Ovary (tissue), 7 donors: ENCODE measurements at regions not wholly inside any gene's neighbourhood (a gene's known extent, or its start where the extent isn't known, plus 50 kb on each side); places are given as distances from the start of the nearest gene placed in this dataset.

ENCODE experiments used
- DNase-seq, 5 donors: peaks; one replicate each; pipeline ENCODE4 v3.0.0-alpha.2; 2019 to 2020
- H3K27ac ChIP-seq, 2 donors: fragments of 200-600 bp; one replicate each; pipeline versions ENCODE4 v1.5.1 to v1.8.0; 2019 to 2022
- H3K27me3 ChIP-seq: fragments of 200-600 bp; one replicate; pipeline ENCODE4 v1.8.0; 2022
- H3K36me3 ChIP-seq: fragments of 200-600 bp; sonication (generic); one replicate; pipeline ENCODE4 v1.5.1; 2019
- H3K4me1 ChIP-seq: one replicate; pipeline ENCODE4 v1.8.1; 2013; ENCODE audit warnings: mild to moderate bottlenecking, moderate library complexity; ENCODE audit not compliant: insufficient read depth
- H3K4me3 ChIP-seq: fragments of 200-600 bp; sonication (generic); one replicate; pipeline ENCODE4 v1.5.1; 2017
- H3K9me3 ChIP-seq, 2 donors: fragments of 200-600 bp in 1 of 2; sonication (generic) in 1 of 2; one replicate each; pipeline versions ENCODE4 v1.5.1 to v1.8.1; 2013 to 2019; ENCODE audit warnings: mild to moderate bottlenecking in 1 of 2, moderate library complexity in 1 of 2
- EP300 ChIP-seq: sonication (generic); formaldehyde crosslinking; IDR thresholded peaks from one replicate; pipeline ENCODE4 v1.6.1; 2017; ENCODE audit warnings: antibody characterized with exemption
- POLR2A ChIP-seq: fragments of 450-650 bp; IDR thresholded peaks from one replicate; pipeline ENCODE4 v1.6.1; 2017; ENCODE audit warnings: antibody characterized with exemption, mild to moderate bottlenecking, moderate library complexity
- WGBS, 3 donors: extraction: QIAGEN DNeasy Blood & Tissue Kit in 1 of 3; methylation state at CpG; one replicate each; pipeline versions ENCODE4 v1.1.5 to v1.1.7; 2013 to 2017; 5-methylcytosine and 5-hydroxymethylcytosine counted together
- intact Hi-C, 4 donors: fragments of 100-400 bp; cut with DNase I; formaldehyde crosslinking; loops; one replicate each; pipeline versions ENCODE4 v1.11.0 to v1.15.1; 2022 to 2023
- TF ChIP-seq, protein P1 (sequence below), 3 donors: fragments of 450-650 bp in 2 of 3; fragments of 200-600 bp in 1 of 3; IDR thresholded peaks; one replicate each; pipeline versions ENCODE4 v1.5.1 to v1.8.0; 2016 to 2022; ENCODE audit warnings: antibody characterized with exemption in 3 of 3, mild to moderate bottlenecking in 1 of 3
- donor health status: DM: no; HTN: no; CAD: no; lungs with moderate emphysema.
- donor health status: DM: no; HTN: no; CAD: no.
- donor health status: Bipolar disorder and iron deficiency.
- donor health status: DM: no; HTN: no; CAD: no.
- donor health status: DM: yes; HTN: yes; CAD: no.

DNA sequence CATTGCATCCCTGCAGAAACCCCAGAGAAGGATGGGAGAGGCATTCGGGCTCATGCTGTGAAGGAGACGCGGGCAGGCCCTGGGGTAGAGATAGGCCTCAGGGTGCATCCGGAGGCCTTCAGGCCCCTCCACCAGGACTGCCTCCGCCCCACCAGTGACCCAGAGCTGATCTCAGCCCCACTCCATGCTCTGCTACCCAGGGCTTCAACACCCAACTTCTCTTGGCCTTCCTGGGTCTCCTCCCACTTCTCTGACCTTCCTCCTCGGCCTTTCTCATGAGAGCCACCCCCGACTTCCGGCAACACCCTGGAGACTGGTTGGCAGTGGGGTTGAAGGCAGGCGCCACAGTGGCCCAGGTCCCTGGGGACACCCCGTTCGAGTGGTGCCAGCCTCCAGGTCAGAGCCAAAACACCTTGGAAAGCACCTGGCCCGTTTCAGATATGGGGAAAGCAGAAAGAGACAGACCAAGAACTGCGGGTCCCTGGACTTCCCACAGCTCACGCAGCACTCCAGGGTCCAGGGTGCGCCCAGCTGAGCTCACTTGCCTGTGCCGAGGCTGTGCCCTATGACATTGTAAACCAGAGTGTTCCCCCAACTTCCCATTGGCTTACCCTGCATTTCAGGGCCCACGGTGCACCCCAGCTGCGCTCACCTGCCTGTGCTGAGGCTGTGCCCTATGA is 65.1 kb upstream of the OLFM1 start:
- no peak for TF ChIP-seq POLR2A
- TF ChIP-seq, protein P1, sequence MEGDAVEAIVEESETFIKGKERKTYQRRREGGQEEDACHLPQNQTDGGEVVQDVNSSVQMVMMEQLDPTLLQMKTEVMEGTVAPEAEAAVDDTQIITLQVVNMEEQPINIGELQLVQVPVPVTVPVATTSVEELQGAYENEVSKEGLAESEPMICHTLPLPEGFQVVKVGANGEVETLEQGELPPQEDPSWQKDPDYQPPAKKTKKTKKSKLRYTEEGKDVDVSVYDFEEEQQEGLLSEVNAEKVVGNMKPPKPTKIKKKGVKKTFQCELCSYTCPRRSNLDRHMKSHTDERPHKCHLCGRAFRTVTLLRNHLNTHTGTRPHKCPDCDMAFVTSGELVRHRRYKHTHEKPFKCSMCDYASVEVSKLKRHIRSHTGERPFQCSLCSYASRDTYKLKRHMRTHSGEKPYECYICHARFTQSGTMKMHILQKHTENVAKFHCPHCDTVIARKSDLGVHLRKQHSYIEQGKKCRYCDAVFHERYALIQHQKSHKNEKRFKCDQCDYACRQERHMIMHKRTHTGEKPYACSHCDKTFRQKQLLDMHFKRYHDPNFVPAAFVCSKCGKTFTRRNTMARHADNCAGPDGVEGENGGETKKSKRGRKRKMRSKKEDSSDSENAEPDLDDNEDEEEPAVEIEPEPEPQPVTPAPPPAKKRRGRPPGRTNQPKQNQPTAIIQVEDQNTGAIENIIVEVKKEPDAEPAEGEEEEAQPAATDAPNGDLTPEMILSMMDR (IDR thresholded peaks at IDR 0.05) = no peak
- no peak for TF ChIP-seq EP300
- intact Hi-C loops = no loop called here
- Histone ChIP-seq H3K4me3 (no peak overlapping the region), H3K27me3 (no peaks in the 10 kb centered on the region), H3K36me3 (no peaks in the 10 kb centered on the region), H3K27ac (no peak overlapping the region), H3K9me3 (no peaks in the 10 kb centered on the region), H3K4me1 (no peaks in the 10 kb centered on the region)
- no peak for DNase-seq
- WGBS, 3 donors = 87 to 89% (median 89%) methylated on average over 18 of the region's 18 CpGs

GRCh38 chr9:135023088-135023785 is 64.2 kb upstream of the OLFM1 start:
- H3K4me1 ChIP-seq = no peaks in the 10 kb centered on the region
- WGBS, 3 donors = 49 to 62% (median 50%) methylated on average over 9 of the region's 9 CpGs
- no peak overlapping the region for H3K27ac ChIP-seq
- no peak for TF ChIP-seq EP300
- TF ChIP-seq, protein P1 (IDR thresholded peaks at IDR 0.05) = no peak
- no peak for TF ChIP-seq POLR2A
- H3K4me3 ChIP-seq = no peak overlapping the region
- no peak for DNase-seq
- H3K36me3 ChIP-seq = no peaks in the 10 kb centered on the region
- intact Hi-C loops = no loop called here
- H3K27me3 ChIP-seq = no peaks in the 10 kb centered on the region
- no peaks in the 10 kb centered on the region for H3K9me3 ChIP-seq

GRCh38 chr9:135023786-135024405 is 63.6 kb upstream of the OLFM1 start:
- no peak overlapping the region for H3K27ac ChIP-seq
- H3K4me1 ChIP-seq = no peaks in the 10 kb centered on the region
- no peak for DNase-seq
- intact Hi-C loops = no loop called here
- TF ChIP-seq, protein P1 (IDR thresholded peaks at IDR 0.05) = no peak
- TF ChIP-seq EP300 (no peak), POLR2A (no peak)
- H3K4me3 ChIP-seq = no peak overlapping the region
- no peaks in the 10 kb centered on the region for H3K36me3 ChIP-seq
- H3K9me3 ChIP-seq = no peaks in the 10 kb centered on the region
- no peaks in the 10 kb centered on the region for H3K27me3 ChIP-seq
- 77 to 78% (median 78%) methylated on average over 15 of the region's 15 CpGs for WGBS, 3 donors

GRCh38 chr9:135029463-135029862 is 58.0 kb upstream of the OLFM1 start:
- no peak for TF ChIP-seq EP300
- TF ChIP-seq POLR2A = no peak
- TF ChIP-seq, protein P1 (IDR thresholded peaks at IDR 0.05) = no peak
- 78 to 83% (median 80%) methylated on average over 13 of the region's 13 CpGs for WGBS, 3 donors

More at GRCh38 chr9:135029463-135029862, 58.0 kb upstream of the OLFM1 start:
- Histone ChIP-seq H3K4me1 (peaks cover 5% of the 10 kb centered on the region), H3K27ac (no peak overlapping the region), H3K27me3 (no peaks in the 10 kb centered on the region), H3K9me3 (no peaks in the 10 kb centered on the region), H3K36me3 (no peaks in the 10 kb centered on the region), H3K4me3 (no peak overlapping the region)
- no peak for DNase-seq
- intact Hi-C loops = no loop called here
